D721Med (cell line): ENCODE measurements at regions not wholly inside any gene's neighbourhood (a gene's known extent, or its start where the extent isn't known, plus 50 kb on each side); places are given as distances from the start of the nearest gene placed in this dataset.

Experiments used
- DNase-seq: peaks from one replicate; pipeline ENCODE4 v3.0.0; 2011; ENCODE audit warnings: low spot score; ENCODE audit not compliant: insufficient read length
- FAIRE-seq: peaks from 2 replicates; lab custom pipeline; 2011; peaks lifted over from hg19 to GRCh38; lab: Jason Lieb, UNC
- TF ChIP-seq, protein P1 (sequence below): IDR thresholded peaks from 2 replicates; pipeline ENCODE4 v1.5.1; 2012; ENCODE audit warnings: mild to moderate bottlenecking, control low read depth; ENCODE audit not compliant: insufficient read depth; ENCODE audit errors: missing control alignments

DNA sequence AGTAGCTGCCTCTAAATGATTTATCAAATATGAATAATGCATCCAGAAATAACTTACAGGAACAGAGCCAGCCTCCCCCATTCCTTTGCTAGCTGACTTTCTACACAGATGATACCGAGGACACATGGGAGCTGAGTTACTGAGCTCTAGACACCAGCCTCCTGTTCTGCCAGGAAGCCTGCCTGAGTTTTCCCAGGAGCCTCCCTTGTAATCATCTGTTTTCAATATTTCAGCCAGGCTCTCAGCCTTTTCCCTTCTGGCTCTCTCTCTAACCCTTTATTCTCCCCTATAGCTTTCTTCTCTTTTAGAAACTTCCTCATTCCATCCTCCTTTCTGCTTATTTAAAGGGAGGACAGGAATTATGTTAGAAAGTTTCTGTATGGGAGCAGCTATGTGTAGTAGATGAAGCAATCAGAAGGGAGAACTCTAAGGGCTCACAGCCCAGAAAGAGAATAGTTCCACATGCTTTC, 911.6 kb downstream of the TDRD15 start:
- FAIRE-seq (no peak), DNase-seq (no peak)
- TF ChIP-seq, protein P1, sequence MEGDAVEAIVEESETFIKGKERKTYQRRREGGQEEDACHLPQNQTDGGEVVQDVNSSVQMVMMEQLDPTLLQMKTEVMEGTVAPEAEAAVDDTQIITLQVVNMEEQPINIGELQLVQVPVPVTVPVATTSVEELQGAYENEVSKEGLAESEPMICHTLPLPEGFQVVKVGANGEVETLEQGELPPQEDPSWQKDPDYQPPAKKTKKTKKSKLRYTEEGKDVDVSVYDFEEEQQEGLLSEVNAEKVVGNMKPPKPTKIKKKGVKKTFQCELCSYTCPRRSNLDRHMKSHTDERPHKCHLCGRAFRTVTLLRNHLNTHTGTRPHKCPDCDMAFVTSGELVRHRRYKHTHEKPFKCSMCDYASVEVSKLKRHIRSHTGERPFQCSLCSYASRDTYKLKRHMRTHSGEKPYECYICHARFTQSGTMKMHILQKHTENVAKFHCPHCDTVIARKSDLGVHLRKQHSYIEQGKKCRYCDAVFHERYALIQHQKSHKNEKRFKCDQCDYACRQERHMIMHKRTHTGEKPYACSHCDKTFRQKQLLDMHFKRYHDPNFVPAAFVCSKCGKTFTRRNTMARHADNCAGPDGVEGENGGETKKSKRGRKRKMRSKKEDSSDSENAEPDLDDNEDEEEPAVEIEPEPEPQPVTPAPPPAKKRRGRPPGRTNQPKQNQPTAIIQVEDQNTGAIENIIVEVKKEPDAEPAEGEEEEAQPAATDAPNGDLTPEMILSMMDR: no peak

DNA sequence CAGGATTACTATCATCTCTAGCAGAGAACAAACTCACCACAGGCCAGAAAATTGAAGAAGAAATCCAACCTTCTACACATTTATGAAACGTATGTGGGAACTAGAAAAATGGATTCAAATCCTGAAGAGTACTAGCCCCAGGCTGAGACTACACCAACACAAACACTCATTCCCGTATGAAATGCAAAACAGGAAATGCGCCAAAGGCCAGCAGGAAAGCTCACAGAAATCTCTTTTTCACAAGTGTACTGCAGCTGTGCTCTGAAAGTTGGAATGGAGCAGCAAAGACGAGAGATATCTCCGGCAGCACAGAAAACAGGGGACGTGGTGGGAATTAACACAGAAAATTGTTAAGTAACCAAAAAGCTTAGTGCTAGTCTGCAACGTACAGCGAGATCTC, 913.5 kb downstream of the TDRD15 start:
- DNase-seq (no peak), FAIRE-seq (no peak)
- TF ChIP-seq, protein P1: no peak

DNA sequence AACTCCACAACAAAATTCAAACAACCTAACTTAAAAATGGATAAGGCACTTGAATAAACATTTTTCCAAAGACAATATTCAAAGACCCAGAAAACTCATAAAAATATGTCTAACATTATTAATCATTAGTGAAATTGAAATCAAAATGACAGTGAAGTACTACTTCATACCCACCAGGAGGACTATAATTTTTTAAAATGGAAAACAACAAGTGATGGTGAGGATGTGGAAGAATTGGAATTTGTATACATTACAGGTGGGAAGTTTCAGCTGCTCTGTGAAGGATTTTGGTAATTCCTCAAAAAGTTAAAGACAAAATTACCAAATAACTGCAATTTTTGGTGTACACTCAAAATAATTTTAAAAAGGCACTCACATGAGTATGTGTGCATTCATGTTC, 920.0 kb downstream of the TDRD15 start:
- DNase-seq: no peak
- FAIRE-seq: no peak
- TF ChIP-seq, protein P1: no peak

DNA sequence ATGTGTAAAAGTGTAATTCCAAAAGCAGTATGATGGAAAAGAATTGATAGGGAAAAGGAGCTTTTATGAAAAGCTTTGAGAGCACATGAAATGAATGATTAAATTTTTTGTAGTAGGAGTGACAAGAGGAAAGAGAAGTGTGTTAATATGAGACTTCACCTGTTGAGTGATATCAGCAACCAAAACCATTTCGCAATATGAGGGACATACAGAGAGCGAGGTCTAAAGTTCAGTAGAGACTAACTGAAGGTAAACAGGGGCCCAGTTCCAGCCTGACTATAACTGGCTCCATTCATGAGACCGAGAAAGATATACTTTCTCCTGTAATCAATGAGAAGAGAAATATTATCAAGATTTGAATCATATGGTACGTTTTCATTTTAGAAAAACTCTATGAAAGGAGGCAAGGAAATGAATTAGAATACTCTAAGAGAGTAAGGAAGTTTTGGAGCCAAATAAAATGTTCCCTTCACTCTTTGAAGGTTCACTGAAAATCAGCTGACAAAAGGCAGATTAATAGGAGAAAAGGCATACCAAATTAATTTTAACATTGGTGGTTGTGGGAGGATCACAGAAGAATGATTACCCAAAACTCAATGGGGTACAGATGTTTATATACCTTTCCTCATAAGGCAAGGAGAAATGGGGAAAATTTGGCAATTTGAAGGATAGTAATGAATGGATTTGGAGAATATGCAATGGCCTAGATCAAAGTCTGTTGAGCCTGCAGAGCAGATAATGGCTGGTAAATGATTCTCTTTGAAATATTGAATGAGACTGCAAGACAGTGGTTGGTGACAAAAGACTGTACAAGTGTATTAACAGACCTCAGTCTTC, 932.2 kb downstream of the TDRD15 start:
- no peak for FAIRE-seq
- TF ChIP-seq, protein P1: no peak
- DNase-seq: no peak

DNA sequence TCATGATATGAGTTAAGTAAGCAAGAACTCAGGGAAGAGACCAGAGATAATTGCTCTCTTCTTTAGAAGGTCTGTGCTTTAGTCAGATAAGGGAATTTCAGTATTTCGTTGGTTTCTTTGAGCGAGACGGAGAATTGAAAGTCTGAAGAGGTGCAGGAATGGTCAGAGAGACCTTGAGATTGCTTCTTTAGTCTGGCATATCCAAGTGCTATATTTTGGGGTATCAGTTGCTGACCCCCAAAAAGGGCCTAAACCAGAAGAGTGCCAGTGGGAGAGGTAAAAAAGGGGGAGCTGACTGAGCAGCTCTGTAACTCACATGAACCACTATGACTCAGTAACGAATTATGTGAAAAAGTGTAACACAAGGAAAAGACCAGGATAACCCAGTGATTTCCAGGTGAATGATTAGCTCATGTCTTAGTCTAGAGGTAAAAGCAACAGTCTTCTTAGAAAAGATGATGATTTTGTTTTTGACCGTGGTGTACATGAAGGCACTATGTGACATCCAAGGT, 932.9 kb downstream of the TDRD15 start:
- TF ChIP-seq, protein P1: no peak
- DNase-seq (no peak), FAIRE-seq (no peak)

DNA sequence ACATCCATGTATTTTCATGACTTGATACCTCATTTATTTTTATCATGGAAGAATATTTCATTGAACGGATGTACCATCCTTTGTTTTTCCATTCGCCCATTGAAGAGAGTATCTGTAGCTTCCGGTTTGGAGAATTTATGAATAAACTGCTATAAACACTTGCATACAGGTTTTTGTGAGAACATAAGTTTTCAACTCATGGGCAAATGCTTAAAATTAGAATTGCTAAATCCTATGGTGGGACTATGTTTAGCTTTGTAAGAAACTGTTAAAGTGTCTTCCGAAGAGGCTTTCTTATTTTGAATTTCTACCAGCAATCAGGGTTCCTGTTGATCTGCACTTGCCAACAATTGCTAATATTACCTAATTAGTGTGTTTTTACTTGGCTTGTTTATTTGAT, 938.9 kb downstream of the TDRD15 start:
- no peak for FAIRE-seq
- TF ChIP-seq, protein P1: no peak
- DNase-seq: no peak

DNA sequence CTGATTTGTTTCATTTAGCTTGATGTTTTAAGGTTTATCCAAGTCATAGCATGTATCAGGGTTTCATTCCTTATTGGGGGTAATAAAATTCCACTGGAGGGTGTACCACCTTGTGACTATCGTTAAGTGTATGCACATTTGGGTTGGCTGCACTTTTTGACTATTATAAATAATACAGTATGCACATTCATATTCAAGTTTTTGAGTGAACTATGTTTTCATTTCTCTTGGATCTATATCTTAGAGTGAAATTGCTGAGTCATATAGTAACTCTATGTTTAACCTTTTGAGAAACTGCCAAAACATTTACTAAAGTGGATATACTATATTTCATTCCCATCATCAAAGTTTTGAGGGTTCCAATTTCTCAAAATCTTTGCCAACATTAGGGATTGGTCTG, 952.7 kb downstream of the TDRD15 start:
- TF ChIP-seq, protein P1: no peak
- DNase-seq (no peak), FAIRE-seq (no peak)
